HG02973 (cell line): ENCODE measurements at regions not wholly inside any gene's neighbourhood (a gene's known extent, or its start where the extent isn't known, plus 50 kb on each side); places are given as distances from the start of the nearest gene placed in this dataset.
A peak's percentile ranks its signal among the peaks of the same experiment; 100 is the strongest.
"Not testable (repeated sequence)": the region's sequence is repeated elsewhere in the genome, so short reads cannot be mapped to it uniquely, and the experiment has no call there.

Experiments
- ATAC-seq: cut with Tn5 transposase; IDR thresholded peaks from one replicate; pipeline ENCODE4 v1.9.1; 2021; ENCODE audit warnings: moderate library complexity; ENCODE audit not compliant: unreplicated experiment

DNA sequence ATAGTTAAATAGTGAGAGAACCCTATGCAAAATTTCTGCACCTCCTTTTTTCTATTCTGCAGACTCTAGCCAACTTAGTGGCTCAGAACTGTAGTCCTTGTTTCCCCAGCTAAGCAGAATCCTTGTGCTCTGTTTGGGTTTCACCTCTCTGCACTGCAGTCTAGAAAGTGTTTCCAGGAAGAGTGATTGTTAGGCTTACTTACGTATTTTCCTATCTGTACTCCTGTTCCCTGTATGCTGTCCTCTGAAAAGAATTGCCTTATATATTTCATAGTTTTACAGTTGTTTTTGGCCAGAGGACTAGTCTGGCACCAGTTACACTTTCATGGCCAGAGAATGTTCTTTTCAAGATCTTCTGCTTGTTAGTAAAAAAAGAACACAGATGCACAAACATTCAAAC, 154.6 kb upstream of the POT1 start:
- ATAC-seq, result no peak

DNA sequence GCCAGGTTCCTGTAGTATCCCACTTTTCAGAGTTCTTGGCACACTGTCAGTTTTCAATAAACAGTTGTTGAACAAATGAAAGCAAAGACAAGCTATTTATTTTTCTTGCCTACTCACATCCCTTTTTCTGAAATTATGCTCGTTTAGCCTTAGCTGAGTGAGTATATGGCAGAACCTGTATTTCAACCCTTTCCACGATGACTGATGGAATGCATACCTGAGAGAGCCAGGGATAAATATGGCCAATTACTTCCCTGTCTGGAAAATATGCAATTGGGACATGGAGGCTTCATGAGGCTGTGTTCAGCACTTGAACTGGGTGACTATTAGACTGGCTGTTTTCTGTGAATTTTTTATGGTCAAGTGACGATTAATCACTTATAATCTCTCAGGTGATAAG, 144.5 kb upstream of the POT1 start:
- ATAC-seq, result no peak

DNA sequence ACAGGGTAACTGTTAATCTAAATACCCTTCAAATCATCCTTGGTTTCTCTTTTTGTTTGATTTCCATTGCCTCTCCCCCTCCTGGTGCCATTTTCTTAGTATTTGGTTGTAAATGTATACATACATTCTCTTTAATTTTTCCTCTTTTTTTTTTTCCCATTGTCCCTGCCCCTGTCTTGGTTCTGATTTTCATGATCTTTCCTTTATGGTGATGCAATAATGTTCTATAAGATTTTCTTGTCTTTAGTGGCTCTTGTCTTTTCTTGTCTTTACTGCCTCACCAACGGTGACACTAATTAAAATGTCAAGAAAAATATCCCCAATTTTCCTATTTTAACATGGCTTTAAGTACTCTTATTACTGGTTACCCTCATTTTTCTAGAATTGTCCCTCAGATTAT, 135.9 kb upstream of the POT1 start:
- no peak for ATAC-seq

DNA sequence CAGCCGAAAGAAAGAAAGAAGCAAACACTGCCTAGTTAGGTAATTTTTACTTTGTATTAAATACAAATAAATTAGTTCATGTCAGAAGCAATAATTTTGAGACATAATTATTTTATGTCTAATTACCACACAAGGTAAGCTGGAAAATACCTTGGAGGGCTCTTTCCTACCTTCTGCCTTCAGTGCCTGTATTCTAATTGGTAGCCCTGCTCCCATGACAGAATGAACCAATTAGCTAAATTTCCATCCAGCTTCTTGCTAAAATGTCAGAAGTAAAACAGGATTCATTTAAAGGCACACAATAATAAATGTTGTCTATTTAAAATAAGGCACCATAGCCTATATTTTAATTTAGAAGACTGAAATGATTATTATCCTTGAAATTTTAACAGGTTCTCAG, 135.4 kb upstream of the POT1 start:
- ATAC-seq, result no peak

- ATAC-seq, result peak; percentile 97
Measured at GRCh38 chr7:125061776-125062397, 132.3 kb upstream of the POT1 start.

GRCh38 chr7:125061083-125061745, 131.6 kb upstream of the POT1 start:
- not testable (repeated sequence) for ATAC-seq

GRCh38 chr7:125059861-125060456, 130.3 kb upstream of the POT1 start:
- no peak for ATAC-seq

GRCh38 chr7:125057963-125058362, 128.3 kb upstream of the POT1 start:
- ATAC-seq, result no peak

GRCh38 chr7:125055376-125055775, 125.8 kb upstream of the POT1 start:
- no peak for ATAC-seq

- no peak for ATAC-seq
Measured at GRCh38 chr7:125046767-125047166, 117.1 kb upstream of the POT1 start.

GRCh38 chr7:125033506-125033905, 103.9 kb upstream of the POT1 start:
- no peak for ATAC-seq

- ATAC-seq, result no peak
Measured at GRCh38 chr7:125032943-125033342, 103.3 kb upstream of the POT1 start.

GRCh38 chr7:125030756-125031387, 101.2 kb upstream of the POT1 start:
- no peak for ATAC-seq

DNA sequence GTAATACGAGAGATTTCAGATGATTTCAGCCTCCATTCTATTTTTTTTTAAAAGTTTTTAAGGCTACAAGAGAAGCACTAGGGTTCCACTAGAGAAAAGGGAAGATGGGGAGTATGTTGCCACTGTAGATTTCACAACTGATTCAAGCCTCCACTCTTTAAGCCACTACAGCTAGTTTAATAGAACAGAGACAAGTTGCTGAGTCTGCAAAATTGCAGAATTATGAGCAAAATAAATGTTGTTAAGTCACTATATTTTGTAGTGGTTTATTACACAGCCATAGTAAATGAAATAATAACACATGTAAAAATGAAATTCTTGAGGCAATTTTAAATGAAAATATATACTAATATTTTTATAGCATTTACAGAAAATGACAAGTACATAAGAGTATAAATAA, 96.0 kb upstream of the POT1 start:
- no peak for ATAC-seq

DNA sequence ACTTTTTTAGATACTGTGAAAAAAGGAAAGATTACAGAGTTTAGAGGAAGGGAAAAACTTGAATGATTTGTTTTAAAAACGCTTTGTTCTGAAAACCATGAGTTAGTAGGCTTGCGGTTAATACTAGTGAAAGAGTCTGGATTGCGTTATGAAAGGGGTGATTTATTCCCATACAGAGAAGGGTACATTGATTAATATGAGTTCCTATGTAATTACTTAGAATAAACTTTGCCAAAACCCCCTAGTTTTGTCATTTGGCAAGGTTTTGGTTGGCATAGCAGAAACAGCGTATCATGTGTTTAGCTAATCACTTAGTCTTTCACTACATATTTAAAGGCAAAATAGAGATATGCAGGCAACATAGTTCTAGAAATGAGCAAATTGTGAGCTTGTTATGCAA, 91.2 kb upstream of the POT1 start:
- no peak for ATAC-seq

GRCh38 chr7:125010540-125010939, 80.9 kb upstream of the POT1 start:
- ATAC-seq, result no peak

DNA sequence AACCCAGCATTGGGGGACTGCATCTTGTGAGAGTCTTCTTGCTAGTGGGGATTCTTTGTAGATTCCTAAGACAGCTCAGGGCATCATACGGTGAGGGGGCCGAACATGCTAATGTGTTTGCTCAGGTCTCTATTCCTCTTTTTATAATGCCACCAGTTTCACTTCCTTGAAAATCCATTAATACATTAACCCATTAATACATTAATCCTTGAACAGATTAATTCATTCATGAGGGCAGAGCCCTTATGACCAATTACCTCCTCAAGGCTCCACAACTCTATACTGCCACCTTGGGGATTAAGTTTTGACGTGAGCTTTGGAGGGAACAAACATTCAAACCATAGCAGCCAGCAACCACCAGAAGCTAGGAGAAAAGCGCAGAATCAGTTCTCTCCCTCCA, 67.2 kb upstream of the POT1 start:
- ATAC-seq, result no peak

DNA sequence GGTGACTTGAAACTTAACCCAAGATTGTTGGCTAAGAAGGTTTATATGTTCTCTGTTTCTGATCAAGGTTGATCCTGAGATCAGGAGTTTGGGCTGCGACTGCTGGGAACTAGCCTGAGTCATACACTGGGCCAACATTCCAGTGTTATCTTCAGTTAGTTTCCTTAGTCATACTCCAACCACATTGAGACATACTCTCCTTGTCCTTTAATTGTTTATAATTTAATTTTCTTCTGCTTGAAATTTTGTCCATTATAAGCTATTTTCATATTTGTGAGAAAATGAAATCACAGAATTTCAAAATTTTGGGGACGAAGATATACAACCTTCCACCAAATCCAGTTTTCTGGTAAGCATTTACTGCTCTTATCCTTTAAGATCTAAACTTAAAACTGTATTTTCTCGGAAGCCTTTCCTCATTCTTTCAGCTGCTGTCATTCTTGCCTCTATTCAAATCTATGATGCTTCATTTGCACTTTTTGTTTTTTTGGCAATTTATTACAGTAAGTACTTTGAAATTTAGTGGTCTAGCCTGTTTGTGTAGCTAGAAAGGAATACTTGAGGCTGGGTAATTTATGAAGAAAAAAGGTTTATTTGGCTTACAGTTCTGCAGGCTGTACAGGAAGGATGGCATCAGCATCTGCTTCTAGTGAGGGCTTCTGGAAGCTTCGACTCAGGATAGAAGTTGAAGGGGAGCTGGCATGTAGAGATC, 63.4 kb upstream of the POT1 start:
- no peak for ATAC-seq

GRCh38 chr7:124989911-124990310, 60.3 kb upstream of the POT1 start:
- no peak for ATAC-seq
